HEK293T (cell line): ENCODE measurements at regions not wholly inside any gene's neighbourhood (a gene's known extent, or its start where the extent isn't known, plus 50 kb on each side); places are given as distances from the start of the nearest gene placed in this dataset.
"Not testable (repeated sequence)": the region's sequence is repeated elsewhere in the genome, so short reads cannot be mapped to it uniquely, and the experiment has no call there.

Experiments used
- CTCF ChIA-PET: fragments of 350-600 bp; formaldehyde crosslinking; extraction: SDS; loops from one replicate; lab custom pipeline; 2021; ENCODE audit warnings: antibody characterized with exemption, inconsistent platforms; lab: Yijun Ruan, JAX
- POLR2A ChIA-PET: fragments of 350-600 bp; formaldehyde crosslinking; extraction: SDS; loops from one replicate; lab custom pipeline; 2020; ENCODE audit warnings: antibody characterized with exemption, inconsistent platforms; lab: Yijun Ruan, JAX
- DNase-seq: peaks from one replicate; pipeline ENCODE4 v3.0.0; 2012; ENCODE audit warnings: mixed read lengths; ENCODE audit errors: extremely low spot score
- ARNT ChIP-seq: fragments of 450-650 bp; IDR thresholded peaks from 2 replicates; pipeline ENCODE4 v1.6.1; 2017; ENCODE audit warnings: mild to moderate bottlenecking
- BHLHE40 ChIP-seq: fragments of 450-650 bp; IDR thresholded peaks from 2 replicates; pipeline ENCODE4 v1.6.1; 2016; ENCODE audit warnings: mild to moderate bottlenecking, moderate library complexity, borderline replicate concordance
- CTBP1 ChIP-seq: fragments of 450-650 bp; IDR thresholded peaks from 2 replicates; pipeline ENCODE4 v1.6.1; 2016; ENCODE audit warnings: borderline replicate concordance
- ELF4 ChIP-seq: fragments of 450-650 bp; IDR thresholded peaks from 2 replicates; pipeline ENCODE4 v1.6.1; 2017; ENCODE audit warnings: antibody characterized with exemption
- FOXA1 ChIP-seq: fragments of 450-650 bp; IDR thresholded peaks from 2 replicates; pipeline ENCODE4 v1.6.1; 2016; ENCODE audit warnings: mild to moderate bottlenecking
- FOXK2 ChIP-seq: fragments of 450-650 bp; IDR thresholded peaks from 2 replicates; pipeline ENCODE4 v1.6.1; 2016; ENCODE audit warnings: mild to moderate bottlenecking
- FOXM1 ChIP-seq: fragments of 450-650 bp; IDR thresholded peaks from 2 replicates; pipeline ENCODE4 v1.6.1; 2017; ENCODE audit warnings: mild to moderate bottlenecking, borderline replicate concordance
- HDGF ChIP-seq: fragments of 450-650 bp; IDR thresholded peaks from 2 replicates; pipeline ENCODE4 v1.6.1; 2017; ENCODE audit warnings: antibody characterized with exemption, borderline replicate concordance
- L3MBTL2 ChIP-seq: fragments of 450-650 bp; conservative IDR thresholded peaks from 2 replicates; pipeline ENCODE4 v1.6.1; 2016; ENCODE audit warnings: mild to moderate bottlenecking
- LEF1 ChIP-seq: fragments of 450-650 bp; IDR thresholded peaks from 2 replicates; pipeline ENCODE4 v1.6.1; 2017; ENCODE audit warnings: mild to moderate bottlenecking, borderline replicate concordance
- NFRKB ChIP-seq: fragments of 450-650 bp; IDR thresholded peaks from 2 replicates; pipeline ENCODE4 v1.6.1; 2016; ENCODE audit warnings: mild to moderate bottlenecking, moderate library complexity
- PKNOX1 ChIP-seq: fragments of 450-650 bp; IDR thresholded peaks from 2 replicates; pipeline ENCODE4 v1.6.1; 2016
- SP1 ChIP-seq: fragments of 450-650 bp; IDR thresholded peaks from 2 replicates; pipeline ENCODE4 v1.6.1; 2017
- SUZ12 ChIP-seq: fragments of 450-650 bp; IDR thresholded peaks from 2 replicates; pipeline ENCODE4 v1.6.1; 2016; ENCODE audit warnings: mild to moderate bottlenecking
- TARDBP ChIP-seq: fragments of 450-650 bp; IDR thresholded peaks from 2 replicates; pipeline ENCODE4 v1.6.1; 2016
- ZNF384 ChIP-seq: fragments of 450-650 bp; IDR thresholded peaks from 2 replicates; pipeline ENCODE4 v1.6.1; 2016

- TF ChIP-seq ZNF384: no peak
- CTCF ChIA-PET: interaction anchor here (0.6 kb wide), 1 partner anchor 983 kb away, joined by 3 read pairs; no protein-coding TSS in a partner anchor
- no peak for DNase-seq
- POLR2A ChIA-PET: no interaction called here
Observed at GRCh38 chr7:94706996-94707740, 51.2 kb upstream of the SGCE start.

- ChIA-PET POLR2A (no interaction called here), CTCF (no interaction called here)
- TF ChIP-seq FOXK2 (no peak), FOXM1 (no peak), L3MBTL2 (no peak), CTBP1 (no peak), ARNT (no peak), BHLHE40 (no peak), PKNOX1 (no peak), FOXA1 (no peak), HDGF (no peak), LEF1 (no peak), ZNF384 (no peak), NFRKB (no peak), SP1 (no peak)
- DNase-seq: no peak
Observed at GRCh38 chr7:94710256-94710655, 54.3 kb upstream of the SGCE start.

GRCh38 chr7:94722360-94722759 is 66.4 kb upstream of the SGCE start:
- POLR2A ChIA-PET, DNase-seq, CTCF ChIA-PET: not testable (repeated sequence)

GRCh38 chr7:94728893-94729292 is 73.0 kb upstream of the SGCE start:
- CTCF ChIA-PET, POLR2A ChIA-PET, DNase-seq: not testable (repeated sequence)

- DNase-seq: no peak
- CTCF ChIA-PET: no interaction called here
- POLR2A ChIA-PET: no interaction called here
- TF ChIP-seq HDGF (no peak), FOXA1 (no peak), SUZ12 (no peak), ARNT (no peak), TARDBP (no peak), CTBP1 (no peak), LEF1 (no peak), NFRKB (no peak), SP1 (no peak), ZNF384 (no peak), L3MBTL2 (no peak)
Observed at GRCh38 chr7:94738071-94738470, 82.1 kb upstream of the SGCE start.

GRCh38 chr7:94739180-94739579 is 83.2 kb upstream of the SGCE start:
- TF ChIP-seq ARNT (no peak), FOXA1 (no peak), CTBP1 (no peak), L3MBTL2 (no peak), BHLHE40 (no peak), NFRKB (no peak), TARDBP (no peak), FOXM1 (no peak), ZNF384 (no peak), FOXK2 (no peak), LEF1 (no peak), HDGF (no peak), ELF4 (no peak), SUZ12 (no peak), PKNOX1 (no peak)
- ChIA-PET CTCF (no interaction called here), POLR2A (no interaction called here)
- no peak for DNase-seq

GRCh38 chr7:94740509-94740908 is 84.6 kb upstream of the SGCE start:
- TF ChIP-seq FOXK2 (no peak), SP1 (no peak), CTBP1 (no peak), SUZ12 (no peak), TARDBP (no peak), PKNOX1 (no peak), ELF4 (no peak), HDGF (no peak), NFRKB (no peak), FOXM1 (no peak), ARNT (no peak), LEF1 (no peak), FOXA1 (no peak), BHLHE40 (no peak), ZNF384 (no peak), L3MBTL2 (no peak)
- POLR2A ChIA-PET: no interaction called here
- CTCF ChIA-PET: no interaction called here
- no peak for DNase-seq
